HFFc6 (cell line): ENCODE measurements at regions not wholly inside any gene's neighbourhood (a gene's known extent, or its start where the extent isn't known, plus 50 kb on each side); places are given as distances from the start of the nearest gene placed in this dataset.
A peak's percentile ranks its signal among the peaks of the same experiment; 100 is the strongest.

ENCODE experiments used
- DNase-seq: peaks from one replicate; pipeline ENCODE4 v3.0.0-alpha.2; 2018
- H3K27ac Mint-ChIP-seq: 2 replicates; pipeline ENCODE4 v1.8.0; 2020; ENCODE audit warnings: mild to moderate bottlenecking, mixed read lengths
- H3K27me3 Mint-ChIP-seq: 2 replicates; pipeline ENCODE4 v1.8.0; 2021; ENCODE audit warnings: mild to moderate bottlenecking, moderate library complexity, mixed read lengths; ENCODE audit not compliant: insufficient read depth
- H3K36me3 Mint-ChIP-seq: 2 replicates; pipeline ENCODE4 v1.8.0; 2021; ENCODE audit warnings: low read depth, mixed read lengths
- H3K4me1 Mint-ChIP-seq: 2 replicates; pipeline ENCODE4 v1.8.0; 2020; ENCODE audit warnings: low read depth, mixed read lengths
- H3K4me3 Mint-ChIP-seq: 2 replicates; pipeline ENCODE4 v1.8.0; 2020; ENCODE audit warnings: mild to moderate bottlenecking, moderate library complexity, mixed read lengths
- H3K9me3 Mint-ChIP-seq: 2 replicates; pipeline ENCODE4 v1.8.0; 2020; ENCODE audit warnings: mild to moderate bottlenecking, mixed read lengths
- CTCF ChIP-seq: fragments of 200-600 bp; sonication (generic); IDR thresholded peaks from 2 replicates; pipeline ENCODE4 v1.5.0; 2021; ENCODE audit warnings: antibody characterized with exemption, mild to moderate bottlenecking

GRCh38 chr10:107834706-107835105, 670.2 kb upstream of the SORCS1 start:
- DNase-seq = no peak
- no peak overlapping the region for H3K4me3 Mint-ChIP-seq
- H3K4me1 Mint-ChIP-seq = no peaks in the 10 kb centered on the region
- H3K36me3 Mint-ChIP-seq = no peaks in the 10 kb centered on the region
- H3K27ac Mint-ChIP-seq = no peak overlapping the region
- H3K9me3 Mint-ChIP-seq = peaks cover 44% of the 10 kb centered on the region
- H3K27me3 Mint-ChIP-seq = no peaks in the 10 kb centered on the region
- no peak for TF ChIP-seq CTCF

DNA sequence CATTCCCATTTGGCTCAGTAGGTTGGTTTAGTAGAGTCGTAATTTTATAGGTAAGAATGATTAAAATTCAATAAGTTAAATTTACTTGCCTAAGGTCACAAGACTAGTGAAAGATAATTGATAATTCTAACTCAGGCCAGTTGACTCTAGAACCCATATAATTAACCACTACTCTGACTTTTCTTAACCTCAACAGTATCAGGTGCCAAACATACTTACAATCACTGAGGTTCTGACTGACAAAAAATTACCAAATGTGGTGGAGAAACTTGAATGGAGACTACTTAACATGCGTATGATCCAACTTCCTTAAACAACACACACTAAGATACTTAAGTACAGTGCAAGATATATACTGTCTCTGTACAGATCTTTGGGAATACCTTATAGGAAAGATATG, 667.3 kb upstream of the SORCS1 start:
- no peak for TF ChIP-seq CTCF
- Mint-ChIP-seq H3K9me3 (peaks cover 36% of the 10 kb centered on the region), H3K27ac (no peak overlapping the region), H3K27me3 (no peaks in the 10 kb centered on the region), H3K36me3 (no peaks in the 10 kb centered on the region), H3K4me3 (no peak overlapping the region), H3K4me1 (no peaks in the 10 kb centered on the region)
- no peak for DNase-seq

DNA sequence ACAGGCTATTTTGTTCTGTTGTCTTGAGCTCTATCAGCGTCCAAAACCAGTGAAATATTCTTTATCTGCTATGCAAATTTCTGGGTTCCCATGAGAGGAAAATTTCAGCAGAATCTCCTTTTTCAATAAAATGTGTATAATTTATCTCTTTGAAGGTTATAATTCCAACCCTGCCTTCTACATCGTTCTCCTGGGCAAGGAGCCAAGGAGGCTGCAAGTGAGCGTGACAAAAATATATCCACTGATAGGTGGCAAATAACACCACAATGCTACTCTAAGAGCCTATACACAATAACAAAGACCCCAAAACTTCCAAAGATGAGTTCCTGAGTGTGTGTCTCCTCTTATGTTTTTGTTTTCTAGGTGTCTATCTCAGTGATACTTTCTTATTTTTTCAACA, 664.7 kb upstream of the SORCS1 start:
- Mint-ChIP-seq H3K9me3 (peaks cover 28% of the 10 kb centered on the region), H3K27ac (no peak overlapping the region), H3K27me3 (no peaks in the 10 kb centered on the region), H3K4me3 (no peak overlapping the region), H3K4me1 (no peaks in the 10 kb centered on the region), H3K36me3 (no peaks in the 10 kb centered on the region)
- no peak for DNase-seq
- TF ChIP-seq CTCF = no peak

- Mint-ChIP-seq H3K4me1 (no peaks in the 10 kb centered on the region), H3K9me3 (peaks cover 23% of the 10 kb centered on the region), H3K36me3 (no peaks in the 10 kb centered on the region; the same call in 1 of the 2 replicates), H3K27ac (no peak overlapping the region), H3K27me3 (no peaks in the 10 kb centered on the region), H3K4me3 (no peak overlapping the region)
- no peak for DNase-seq
- TF ChIP-seq CTCF = no peak
Observed at GRCh38 chr10:107826171-107826570, 661.7 kb upstream of the SORCS1 start.

GRCh38 chr10:107814865-107815487, 650.5 kb upstream of the SORCS1 start:
- Mint-ChIP-seq H3K9me3 (peaks cover 37% of the 10 kb centered on the region), H3K27me3 (no peaks in the 10 kb centered on the region), H3K36me3 (no peaks in the 10 kb centered on the region), H3K4me1 (no peaks in the 10 kb centered on the region), H3K27ac (no peak overlapping the region), H3K4me3 (no peak overlapping the region)
- no peak for DNase-seq
- peak; percentile 58 for TF ChIP-seq CTCF
